Activated CD8-positive, alpha-beta T cell treated with anti-CD3 and anti-CD28 coated beads, Interleukin-2, amount 10 ng/mL, durations not matched to agents 7 days and 5 days (primary cell): ENCODE measurements at regions not wholly inside any gene's neighbourhood (a gene's known extent, or its start where the extent isn't known, plus 50 kb on each side); places are given as distances from the start of the nearest gene placed in this dataset.

Source experiments
- ATAC-seq: fragments of 150-1000 bp; cut with Tn5 transposase; one replicate; pipeline ENCODE4 v1.10.0; 2021; ENCODE audit warnings: moderate library complexity
- CTCF ChIA-PET: fragments of 350-600 bp; sonication (Branson Sonifier 250); formaldehyde crosslinking; loops from one replicate; lab custom pipeline; 2021; ENCODE audit warnings: antibody characterized with exemption; lab: Charles Lee
- POLR2A ChIA-PET: fragments of 350-600 bp; sonication (Branson Sonifier 250); formaldehyde crosslinking; loops from one replicate; lab custom pipeline; 2021; ENCODE audit warnings: antibody characterized with exemption; lab: Charles Lee
- DNase-seq: peaks from one replicate; pipeline ENCODE4 v3.0.0-alpha.2; 2020
- H3K27ac Mint-ChIP-seq: one replicate; pipeline ENCODE4 v1.8.0; 2021; ENCODE audit warnings: mild to moderate bottlenecking, mixed read lengths
- H3K27me3 Mint-ChIP-seq: one replicate; pipeline ENCODE4 v1.8.0; 2021; ENCODE audit warnings: low read depth, mixed read lengths
- H3K36me3 Mint-ChIP-seq: one replicate; pipeline ENCODE4 v1.8.0; 2021; ENCODE audit warnings: low read depth, mixed read lengths
- H3K4me1 Mint-ChIP-seq: one replicate; pipeline ENCODE4 v1.8.0; 2021; ENCODE audit warnings: low read depth, mixed read lengths
- H3K4me3 Mint-ChIP-seq: one replicate; pipeline ENCODE4 v1.8.0; 2021; ENCODE audit warnings: mild to moderate bottlenecking, mixed read lengths
- H3K9me3 Mint-ChIP-seq: one replicate; pipeline ENCODE4 v1.8.0; 2022; ENCODE audit warnings: mixed read lengths; ENCODE audit not compliant: insufficient read depth

- peak overlapping the region; percentile 70 for H3K4me3 Mint-ChIP-seq
- ATAC-seq, result no peak
- no peaks in the 10 kb centered on the region for H3K27me3 Mint-ChIP-seq
- ChIA-PET CTCF (interaction anchor here (0.7 to 4.5 kb wide), 31 partner anchors 8 to 132 kb away, joined by 3 to 54 read pairs (median 6); partner anchors contain the start of gene NEMF), POLR2A (interaction anchor here (0.6 to 9.1 kb wide), 39 partner anchors 8 to 351 kb away, joined by 3 to 307 read pairs (median 6); partner anchors contain the start of genes ARF6 and NEMF)
- peak overlapping the region; percentile 96 for H3K27ac Mint-ChIP-seq
- H3K9me3 Mint-ChIP-seq, result no peaks in the 10 kb centered on the region
- H3K36me3 Mint-ChIP-seq, result peaks cover 3% of the 10 kb centered on the region
- peaks cover 73% of the 10 kb centered on the region for H3K4me1 Mint-ChIP-seq
- peak; percentile 27 for DNase-seq
These were observed 79.3 kb downstream of the ARF6 start for GRCh38 chr14:49972131-49972671.

DNA sequence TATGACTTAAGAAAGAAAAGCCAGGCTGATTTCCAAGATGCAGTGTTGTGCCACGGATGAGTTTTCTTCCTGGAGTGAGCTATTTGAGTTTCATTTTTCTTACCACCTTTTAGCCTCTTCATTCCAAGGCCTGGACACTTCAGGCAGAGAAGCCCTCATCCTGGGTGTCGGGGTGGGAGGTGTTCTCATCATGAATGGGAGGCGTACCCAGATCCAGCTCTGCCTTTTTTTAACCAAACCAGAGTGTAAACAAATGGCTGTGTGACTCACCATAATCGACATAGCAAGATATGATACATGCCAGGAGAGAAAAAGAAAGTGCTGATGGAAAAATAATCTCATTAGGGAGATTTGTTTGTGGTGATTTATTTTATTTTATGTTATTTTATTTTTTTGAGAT is 79.9 kb downstream of the ARF6 start:
- H3K27ac Mint-ChIP-seq, result peak overlapping the region; percentile 96
- peaks cover 78% of the 10 kb centered on the region for H3K4me1 Mint-ChIP-seq
- H3K27me3 Mint-ChIP-seq, result no peaks in the 10 kb centered on the region
- CTCF ChIA-PET, result interaction anchor here (0.9 to 4.5 kb wide), 18 partner anchors 9 to 131 kb away, joined by 3 to 54 read pairs (median 11); partner anchors contain the start of gene NEMF
- H3K36me3 Mint-ChIP-seq, result peaks cover 5% of the 10 kb centered on the region
- H3K9me3 Mint-ChIP-seq, result no peaks in the 10 kb centered on the region
- ATAC-seq (peak; percentile 41), DNase-seq (peak; percentile 60)
- H3K4me3 Mint-ChIP-seq, result peak overlapping the region; percentile 70
- POLR2A ChIA-PET, result interaction anchor here (0.6 to 9.1 kb wide), 18 partner anchors 10 to 132 kb away, joined by 3 to 307 read pairs (median 22); partner anchors contain the start of gene ARF6

DNA sequence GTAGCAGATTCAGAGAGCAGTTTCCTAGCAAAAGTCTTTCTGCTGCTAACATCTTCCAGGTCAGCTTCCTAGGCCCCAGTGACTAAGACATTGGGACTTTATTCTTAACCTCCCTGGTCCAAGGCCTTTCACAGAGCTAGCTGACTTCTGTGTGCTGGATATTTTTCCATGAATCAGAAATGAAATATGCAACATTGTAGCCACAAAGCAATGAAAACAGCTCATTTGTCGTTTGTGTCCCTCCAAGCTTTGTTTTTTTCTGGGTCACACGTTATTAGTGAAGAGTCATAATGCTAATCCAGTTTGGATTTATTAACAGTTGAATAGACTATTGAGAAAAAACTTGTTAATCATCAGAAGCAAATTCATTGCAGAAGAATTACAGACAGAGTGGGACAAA is 82.4 kb downstream of the ARF6 start:
- H3K27ac Mint-ChIP-seq, result no peak overlapping the region

DNA sequence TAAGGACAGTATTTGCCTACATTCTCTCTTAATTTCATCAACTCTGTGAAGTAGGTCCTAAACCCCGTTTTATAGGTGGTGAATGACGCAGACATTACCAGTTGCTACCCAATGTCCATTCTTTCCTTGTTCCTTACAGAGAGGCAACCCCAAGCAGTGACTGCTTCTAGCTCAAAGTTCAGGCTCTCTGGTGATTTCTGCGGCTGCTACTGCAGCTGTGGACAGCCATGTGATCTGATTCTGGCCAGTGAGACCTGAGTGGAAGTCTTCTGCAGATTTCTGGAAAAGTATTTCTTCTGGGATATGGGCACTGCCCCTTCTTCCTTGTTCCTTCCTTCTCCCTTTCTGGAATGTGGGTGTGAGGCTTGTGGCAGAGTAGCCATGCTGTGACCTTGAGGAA is 82.9 kb downstream of the ARF6 start:
- H3K27ac Mint-ChIP-seq, result no peak overlapping the region
- H3K4me1 Mint-ChIP-seq, result peaks cover 82% of the 10 kb centered on the region
- ChIA-PET CTCF (interaction anchor here (1.1 to 3.2 kb wide), 6 partner anchors 17 to 123 kb away, joined by 3 to 17 read pairs (median 6); partner anchors contain the start of gene NEMF), POLR2A (interaction anchor here (1.4 to 9.1 kb wide), 4 partner anchors 25 to 110 kb away, joined by 3 to 307 read pairs (median 9); no protein-coding TSS in a partner anchor)
- H3K9me3 Mint-ChIP-seq, result no peaks in the 10 kb centered on the region
- ATAC-seq (no peak), DNase-seq (no peak)
- H3K36me3 Mint-ChIP-seq, result peaks cover 9% of the 10 kb centered on the region
- no peak overlapping the region for H3K4me3 Mint-ChIP-seq
- no peaks in the 10 kb centered on the region for H3K27me3 Mint-ChIP-seq

More for the DNA sequence above, 82.4 kb downstream of the ARF6 start:
- DNase-seq (no peak), ATAC-seq (no peak)
- Mint-ChIP-seq H3K36me3 (peaks cover 9% of the 10 kb centered on the region), H3K4me1 (peaks cover 82% of the 10 kb centered on the region), H3K9me3 (no peaks in the 10 kb centered on the region), H3K4me3 (no peak overlapping the region), H3K27me3 (no peaks in the 10 kb centered on the region)
- CTCF ChIA-PET, result interaction anchor here (0.7 to 3.2 kb wide), 3 partner anchors 28 to 113 kb away, joined by 3 to 17 read pairs (median 3); no protein-coding TSS in a partner anchor
- POLR2A ChIA-PET, result interaction anchor here (1.4 to 9.1 kb wide), 3 partner anchors 25 to 110 kb away, joined by 3 to 307 read pairs (median 4); no protein-coding TSS in a partner anchor

DNA sequence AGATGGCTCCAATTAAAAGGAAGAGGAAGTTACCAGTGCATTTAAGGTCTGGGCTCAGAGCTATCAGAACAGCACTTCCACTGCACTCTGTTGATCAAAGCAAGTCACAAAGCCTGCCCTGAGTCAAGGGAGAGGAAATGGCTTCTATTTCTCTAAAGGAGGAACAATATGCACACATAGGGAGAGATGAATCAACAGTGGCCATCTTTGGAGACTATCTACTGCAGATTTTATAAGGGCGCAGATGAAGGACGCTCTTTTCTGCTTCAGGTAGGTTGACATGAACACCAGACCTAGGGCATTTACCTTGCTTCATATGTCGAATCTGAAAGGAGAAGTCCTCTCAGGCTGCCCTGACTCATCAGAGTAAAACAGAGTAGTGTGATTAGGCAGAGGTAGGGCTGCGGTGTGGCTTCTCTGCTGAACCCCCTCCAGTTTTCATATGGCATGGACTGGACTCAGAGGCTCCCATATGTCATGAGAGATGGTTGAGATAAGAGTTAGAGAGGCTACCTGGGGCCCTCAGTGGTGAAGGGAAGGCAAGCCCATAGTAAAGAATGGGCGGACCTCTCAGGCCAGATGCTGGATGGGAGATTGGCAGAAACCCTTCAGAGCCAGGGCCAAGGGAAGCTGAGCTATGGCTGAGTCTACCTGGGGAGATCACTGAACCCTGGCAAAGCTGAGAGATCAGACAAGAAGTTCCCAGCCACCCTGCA is 84.4 kb downstream of the ARF6 start:
- H3K36me3 Mint-ChIP-seq, result peaks cover 16% of the 10 kb centered on the region
- POLR2A ChIA-PET, result interaction anchor here (0.5 to 9.1 kb wide), 6 partner anchors 17 to 115 kb away, joined by 3 to 307 read pairs (median 4); no protein-coding TSS in a partner anchor
- peaks cover 78% of the 10 kb centered on the region for H3K4me1 Mint-ChIP-seq
- H3K27ac Mint-ChIP-seq, result peak overlapping the region; percentile 87
- peak; percentile 72 for ATAC-seq
- H3K27me3 Mint-ChIP-seq, result no peaks in the 10 kb centered on the region
- DNase-seq, result peak; percentile 54
- CTCF ChIA-PET, result interaction anchor here (0.8 to 3.2 kb wide), 11 partner anchors 14 to 127 kb away, joined by 3 to 17 read pairs (median 5); partner anchors contain the start of gene NEMF
- H3K9me3 Mint-ChIP-seq, result no peaks in the 10 kb centered on the region
- H3K4me3 Mint-ChIP-seq, result peak overlapping the region; percentile 62

DNA sequence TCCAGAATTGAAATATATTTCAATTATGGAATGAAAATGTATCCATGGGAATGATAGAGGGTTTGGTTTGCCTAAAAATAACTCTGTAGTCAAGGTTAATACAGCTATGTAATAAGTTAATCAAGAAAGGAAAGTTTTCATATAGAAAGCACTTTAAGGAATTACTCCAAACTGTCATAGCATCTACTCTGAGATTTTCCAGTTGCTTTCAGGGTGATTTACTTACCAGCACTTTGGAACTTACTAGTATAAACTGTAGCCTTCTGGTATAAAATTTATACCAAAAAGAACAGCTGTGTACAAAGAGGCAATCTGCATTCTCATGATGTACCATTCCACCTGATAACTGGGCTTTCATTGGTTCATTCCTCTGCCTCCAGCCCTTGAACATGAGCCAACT is 87.1 kb downstream of the ARF6 start:
- ChIA-PET POLR2A (interaction anchor here (0.7 to 1.7 kb wide), 6 partner anchors 9 to 21 kb away, joined by 3 to 11 read pairs (median 4); no protein-coding TSS in a partner anchor), CTCF (interaction anchor here (1.2 to 2.3 kb wide), 3 partner anchors 9 to 124 kb away, joined by 3 to 5 read pairs (median 5); no protein-coding TSS in a partner anchor)
- Mint-ChIP-seq H3K4me3 (no peak overlapping the region), H3K27me3 (no peaks in the 10 kb centered on the region), H3K4me1 (peaks cover 69% of the 10 kb centered on the region), H3K27ac (no peak overlapping the region), H3K9me3 (no peaks in the 10 kb centered on the region), H3K36me3 (peaks cover 17% of the 10 kb centered on the region)
- DNase-seq (no peak), ATAC-seq (no peak)

- Mint-ChIP-seq H3K4me3 (no peak overlapping the region), H3K27ac (no peak overlapping the region), H3K36me3 (peaks cover 19% of the 10 kb centered on the region), H3K9me3 (no peaks in the 10 kb centered on the region), H3K4me1 (peaks cover 52% of the 10 kb centered on the region), H3K27me3 (no peaks in the 10 kb centered on the region)
- ATAC-seq (no peak), DNase-seq (no peak)
- ChIA-PET CTCF (no interaction called here), POLR2A (interaction anchor here (1.5 kb wide), 1 partner anchor 10 kb away, joined by 4 read pairs; no protein-coding TSS in a partner anchor)
These were observed 89.2 kb downstream of the ARF6 start for GRCh38 chr14:49982082-49982481.

DNA sequence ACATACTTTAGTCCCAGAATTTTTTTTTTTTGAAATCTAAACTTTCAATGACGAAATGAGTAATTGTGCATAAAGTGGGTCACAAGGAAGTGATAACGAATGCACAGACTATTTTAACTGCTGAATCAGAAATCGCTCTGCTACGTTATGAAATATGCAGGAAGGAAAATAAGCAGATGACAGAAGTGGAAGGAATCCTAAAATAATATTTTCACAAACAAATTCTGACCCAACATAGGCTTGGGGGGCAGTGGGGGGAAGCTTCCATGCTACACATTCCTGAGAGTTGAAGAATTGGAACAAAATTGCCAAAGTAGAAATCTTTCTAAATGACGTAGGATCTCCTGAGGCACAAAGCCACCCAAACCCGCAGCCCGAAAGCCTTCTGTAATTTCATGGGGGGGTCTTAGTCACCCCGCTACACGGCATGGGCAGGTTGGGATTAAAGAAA is 89.6 kb downstream of the ARF6 start:
- ATAC-seq, result no peak
- CTCF ChIA-PET, result no interaction called here
- H3K4me3 Mint-ChIP-seq, result no peak overlapping the region
- peaks cover 18% of the 10 kb centered on the region for H3K36me3 Mint-ChIP-seq
- H3K27me3 Mint-ChIP-seq, result no peaks in the 10 kb centered on the region
- DNase-seq, result no peak
- peaks cover 48% of the 10 kb centered on the region for H3K4me1 Mint-ChIP-seq
- peak overlapping the region; percentile 59 for H3K27ac Mint-ChIP-seq
- H3K9me3 Mint-ChIP-seq, result no peaks in the 10 kb centered on the region
- POLR2A ChIA-PET, result interaction anchor here (1.5 kb wide), 1 partner anchor 11 kb away, joined by 4 read pairs; no protein-coding TSS in a partner anchor

DNA sequence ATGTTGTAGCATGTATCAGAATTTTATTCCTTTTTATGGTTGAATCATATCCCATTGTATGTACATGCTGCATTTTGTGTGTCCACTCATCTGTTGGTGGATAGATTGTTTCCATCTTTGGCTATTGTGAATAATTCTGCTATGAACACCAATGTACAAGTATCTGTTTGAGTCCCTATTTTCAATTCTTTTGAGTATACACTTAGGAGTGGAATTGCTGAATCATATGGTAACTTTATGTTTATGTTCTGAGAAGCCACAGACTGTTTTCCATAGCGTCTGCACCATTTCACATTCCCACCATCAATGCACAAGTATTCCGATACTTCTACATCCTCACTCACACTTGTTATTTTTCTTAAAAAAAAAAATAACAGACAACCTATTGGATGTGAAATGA is 91.5 kb downstream of the ARF6 start:
- no peak for ATAC-seq
- Mint-ChIP-seq H3K36me3 (peaks cover 11% of the 10 kb centered on the region), H3K27ac (no peak overlapping the region), H3K27me3 (no peaks in the 10 kb centered on the region), H3K4me1 (peaks cover 29% of the 10 kb centered on the region), H3K4me3 (no peak overlapping the region), H3K9me3 (no peaks in the 10 kb centered on the region)
- DNase-seq, result no peak
- ChIA-PET POLR2A (interaction anchor here (1.4 kb wide), 1 partner anchor 13 kb away, joined by 6 read pairs; no protein-coding TSS in a partner anchor), CTCF (interaction anchor here (1.0 to 2.9 kb wide), 2 partner anchors 12 to 16 kb away, joined by 3 to 12 read pairs; no protein-coding TSS in a partner anchor)

- CTCF ChIA-PET, result interaction anchor here (1.1 to 2.9 kb wide), 4 partner anchors 10 to 122 kb away, joined by 3 to 12 read pairs (median 4); no protein-coding TSS in a partner anchor
- no peak overlapping the region for H3K27ac Mint-ChIP-seq
- H3K36me3 Mint-ChIP-seq, result peaks cover 18% of the 10 kb centered on the region
- no peak for ATAC-seq
- no peaks in the 10 kb centered on the region for H3K27me3 Mint-ChIP-seq
- peaks cover 22% of the 10 kb centered on the region for H3K4me1 Mint-ChIP-seq
- POLR2A ChIA-PET, result interaction anchor here (0.7 to 1.3 kb wide), 2 partner anchors 15 kb away, joined by 3 to 4 read pairs; no protein-coding TSS in a partner anchor
- no peaks in the 10 kb centered on the region for H3K9me3 Mint-ChIP-seq
- no peak overlapping the region for H3K4me3 Mint-ChIP-seq
- DNase-seq, result no peak
These were observed 93.6 kb downstream of the ARF6 start for GRCh38 chr14:49986343-49987014.
